NB4 (cell line): ENCODE measurements at regions not wholly inside any gene's neighbourhood (a gene's known extent, or its start where the extent isn't known, plus 50 kb on each side); places are given as distances from the start of the nearest gene placed in this dataset.
"Not testable (repeated sequence)": the region's sequence is repeated elsewhere in the genome, so short reads cannot be mapped to it uniquely, and the experiment has no call there.

Experiments used
- DNase-seq: peaks from one replicate; pipeline ENCODE4 v3.0.0; 2010; ENCODE audit warnings: low read depth
- H3K4me3 ChIP-seq: one replicate; pipeline ENCODE4 v1.5.1; 2011; ENCODE audit warnings: mild to moderate bottlenecking, low read depth, low read length, moderate library complexity
- MYC ChIP-seq: IDR thresholded peaks from 2 replicates; pipeline ENCODE4 v1.6.1; 2011; ENCODE audit warnings: low read depth, low read length
- POLR2A ChIP-seq: IDR thresholded peaks from 2 replicates; pipeline ENCODE4 v1.6.1; 2011; ENCODE audit warnings: mild to moderate bottlenecking; ENCODE audit not compliant: insufficient read length; ENCODE audit errors: extremely low read depth
- TF ChIP-seq, protein P1 (sequence below): IDR thresholded peaks from one replicate; pipeline ENCODE4 v1.5.1; 2012; ENCODE audit warnings: low read depth, low read length
- TF ChIP-seq, protein P2 (sequence below): IDR thresholded peaks from 2 replicates; pipeline ENCODE4 v1.6.1; 2011; ENCODE audit warnings: low read depth, low read length

DNA sequence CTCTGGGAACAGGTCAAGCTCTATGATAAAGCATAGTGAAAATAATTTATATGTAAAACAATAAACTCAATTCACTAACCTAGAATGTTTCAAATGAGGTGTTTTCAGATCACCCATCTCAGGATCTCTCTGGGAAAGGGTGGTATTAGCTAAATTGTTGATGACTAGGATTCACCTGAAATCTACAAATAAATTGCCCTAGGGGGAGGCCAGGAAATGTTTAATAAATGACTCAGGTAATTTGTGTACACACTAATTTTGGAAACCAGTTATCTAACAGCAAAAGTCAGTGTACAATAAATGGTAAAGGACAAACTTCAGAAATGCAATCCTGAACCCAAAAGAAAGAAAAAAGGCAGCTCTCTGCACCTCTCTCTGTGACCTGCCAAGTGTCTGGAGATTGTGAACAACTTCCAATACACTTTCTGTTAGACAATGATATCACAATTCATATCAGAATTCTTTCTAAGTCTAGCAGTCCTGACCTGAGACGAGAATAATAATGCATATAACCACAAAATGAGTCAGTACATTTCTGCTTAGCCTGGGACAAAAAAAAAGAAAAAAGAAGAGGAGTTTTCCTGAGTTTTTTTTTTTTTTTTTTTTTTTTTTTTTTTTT is 760.0 kb downstream of the EPHA4 start:
- TF ChIP-seq MYC (no peak), POLR2A (no peak)
- TF ChIP-seq, protein P1, sequence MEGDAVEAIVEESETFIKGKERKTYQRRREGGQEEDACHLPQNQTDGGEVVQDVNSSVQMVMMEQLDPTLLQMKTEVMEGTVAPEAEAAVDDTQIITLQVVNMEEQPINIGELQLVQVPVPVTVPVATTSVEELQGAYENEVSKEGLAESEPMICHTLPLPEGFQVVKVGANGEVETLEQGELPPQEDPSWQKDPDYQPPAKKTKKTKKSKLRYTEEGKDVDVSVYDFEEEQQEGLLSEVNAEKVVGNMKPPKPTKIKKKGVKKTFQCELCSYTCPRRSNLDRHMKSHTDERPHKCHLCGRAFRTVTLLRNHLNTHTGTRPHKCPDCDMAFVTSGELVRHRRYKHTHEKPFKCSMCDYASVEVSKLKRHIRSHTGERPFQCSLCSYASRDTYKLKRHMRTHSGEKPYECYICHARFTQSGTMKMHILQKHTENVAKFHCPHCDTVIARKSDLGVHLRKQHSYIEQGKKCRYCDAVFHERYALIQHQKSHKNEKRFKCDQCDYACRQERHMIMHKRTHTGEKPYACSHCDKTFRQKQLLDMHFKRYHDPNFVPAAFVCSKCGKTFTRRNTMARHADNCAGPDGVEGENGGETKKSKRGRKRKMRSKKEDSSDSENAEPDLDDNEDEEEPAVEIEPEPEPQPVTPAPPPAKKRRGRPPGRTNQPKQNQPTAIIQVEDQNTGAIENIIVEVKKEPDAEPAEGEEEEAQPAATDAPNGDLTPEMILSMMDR, result no peak
- TF ChIP-seq, protein P2, sequence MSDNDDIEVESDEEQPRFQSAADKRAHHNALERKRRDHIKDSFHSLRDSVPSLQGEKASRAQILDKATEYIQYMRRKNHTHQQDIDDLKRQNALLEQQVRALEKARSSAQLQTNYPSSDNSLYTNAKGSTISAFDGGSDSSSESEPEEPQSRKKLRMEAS, result no peak
- no peak overlapping the region for H3K4me3 ChIP-seq
- no peak for DNase-seq

GRCh38 chr2:220814441-220814840 is 757.7 kb downstream of the EPHA4 start:
- TF ChIP-seq MYC (no peak), POLR2A (no peak)
- TF ChIP-seq, protein P1, result no peak
- TF ChIP-seq, protein P2, result no peak
- H3K4me3 ChIP-seq, result no peak overlapping the region
- no peak for DNase-seq

DNA sequence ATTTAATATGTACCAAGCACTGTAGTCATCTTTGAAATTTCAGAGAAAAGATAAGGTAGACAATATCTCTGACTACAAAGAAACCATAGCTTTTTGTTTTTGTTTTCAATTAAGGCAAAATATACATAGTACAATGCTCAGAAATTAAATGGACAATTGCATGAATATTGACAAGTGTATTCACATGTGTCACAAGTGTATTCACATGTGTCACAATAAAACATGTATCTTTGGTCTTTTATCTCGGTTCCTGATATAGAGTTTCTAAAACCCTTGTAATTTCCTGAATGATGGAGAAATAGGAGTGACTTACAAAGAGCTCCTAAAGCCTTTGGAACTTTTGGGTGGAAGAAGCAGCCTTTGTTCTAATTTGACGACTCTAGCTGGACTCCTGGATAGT is 756.4 kb downstream of the EPHA4 start:
- DNase-seq, result no peak
- no peak overlapping the region for H3K4me3 ChIP-seq
- TF ChIP-seq MYC, result no peak
- no peak for TF ChIP-seq POLR2A
- TF ChIP-seq, protein P2, result no peak
- TF ChIP-seq, protein P1, result no peak

- no peak overlapping the region for H3K4me3 ChIP-seq
- no peak for DNase-seq
- no peak for TF ChIP-seq MYC
- TF ChIP-seq, protein P1, result no peak
- TF ChIP-seq, protein P2, result no peak
- no peak for TF ChIP-seq POLR2A
These were observed 750.4 kb downstream of the EPHA4 start for GRCh38 chr2:220821683-220822082.

- H3K4me3 ChIP-seq, DNase-seq: not testable (repeated sequence)
These were observed 748.5 kb downstream of the EPHA4 start for GRCh38 chr2:220823590-220823989.

GRCh38 chr2:220833446-220833845 is 738.7 kb downstream of the EPHA4 start:
- no peak for TF ChIP-seq POLR2A
- TF ChIP-seq MYC, result no peak
- TF ChIP-seq, protein P2, result no peak
- TF ChIP-seq, protein P1, result no peak
- H3K4me3 ChIP-seq, result no peak overlapping the region
- no peak for DNase-seq
